HepG2 (cell line): ENCODE measurements at regions not wholly inside any gene's neighbourhood (a gene's known extent, or its start where the extent isn't known, plus 50 kb on each side); places are given as distances from the start of the nearest gene placed in this dataset.
"Not testable (repeated sequence)": the region's sequence is repeated elsewhere in the genome, so short reads cannot be mapped to it uniquely, and the experiment has no call there.

Experiments
- ATAC-seq: fragments of 200-7000 bp; cut with Tn5 transposase; 3 replicates; pipeline ENCODE4 v1.9.1; 2020; ENCODE audit warnings: mild to moderate bottlenecking, moderate library complexity
- BruUV-seq: library from RNA; stranded (reverse); fragments of 400-500 nt; replicated peaks from 2 replicates; lab custom pipeline; 2021; lab: Mats Ljungman, UMichigan
- CTCF ChIA-PET: fragments of 300-600 bp; formaldehyde crosslinking; extraction: SDS; loops from one replicate; lab custom pipeline; 2021; ENCODE audit warnings: low total read pairs, inconsistent platforms, low intra/inter-chr PET ratio; lab: Yijun Ruan, JAX
- POLR2A ChIA-PET: fragments of 350-600 bp; sonication (Branson Sonifier 250); formaldehyde crosslinking; loops from one replicate; lab custom pipeline; 2020; ENCODE audit warnings: antibody characterized with exemption, inconsistent platforms; lab: Yijun Ruan, JAX
- DNase-seq: peaks from one replicate; pipeline ENCODE4 v3.0.0-alpha.2; 2015; ENCODE audit warnings: low spot score
- FAIRE-seq: peaks from 3 replicates; lab custom pipeline; 2011; peaks lifted over from hg19 to GRCh38; lab: Jason Lieb, UNC
- H2AFZ ChIP-seq: one replicate; pipeline ENCODE4 v1.6.1; 2011; ENCODE audit warnings: low read length, inconsistent platforms
- H3K27ac ChIP-seq: fragments of 300-600 bp; 3 replicates; pipeline ENCODE4 v1.8.0; 2011; ENCODE audit warnings: mixed run types, mild to moderate bottlenecking, mixed read lengths, low read length, inconsistent platforms; ENCODE audit not compliant: insufficient read depth; ENCODE audit errors: extremely low read length
- H3K27me3 ChIP-seq, 2 experiments: fragments of 200-600 bp in 1 of 2; 2 replicates in 1 of 2; 3 replicates in 1 of 2; pipeline versions ENCODE4 v1.6.0 to v1.8.0; 2011; ENCODE audit warnings: low read length in 2 of 2, mild to moderate bottlenecking in 2 of 2, moderate library complexity in 2 of 2, inconsistent platforms in 1 of 2; ENCODE audit not compliant: insufficient read depth in 2 of 2, control insufficient read depth in 1 of 2
- H3K36me3 ChIP-seq, 2 experiments: fragments of 200-600 bp in 1 of 2; replicated peaks in 1 of 2; 2 replicates in 1 of 2; 3 replicates in 1 of 2; pipeline versions ENCODE4 v1.5.1 to v1.8.0; 2011; ENCODE audit warnings: low read length in 2 of 2, inconsistent platforms in 1 of 2; ENCODE audit not compliant: insufficient read depth in 2 of 2, control insufficient read depth in 1 of 2
- H3K4me1 ChIP-seq: 2 replicates; pipeline ENCODE4 v1.5.1; 2012; ENCODE audit warnings: low read length, inconsistent platforms; ENCODE audit not compliant: insufficient read depth
- H3K4me2 ChIP-seq: 2 replicates; pipeline ENCODE4 v1.6.0; 2011; ENCODE audit warnings: low read depth, low read length, inconsistent platforms
- H3K4me3 ChIP-seq, 3 experiments: fragments of 200-600 bp in 1 of 3; sonication (generic), shearing (Covaris generic) in 1 of 3; replicated peaks in 1 of 3; 2 replicates each; pipeline ENCODE4 v1.5.1; 2011 to 2016; ENCODE audit warnings: low read length in 3 of 3, inconsistent platforms in 2 of 3, low read depth in 2 of 3, mild to moderate bottlenecking in 2 of 3, control low read depth in 1 of 3, mixed read lengths in 1 of 3; ENCODE audit not compliant: insufficient read depth in 1 of 3
- H3K79me2 ChIP-seq: one replicate; pipeline ENCODE4 v1.6.1; 2011; ENCODE audit warnings: low read length, inconsistent platforms; ENCODE audit not compliant: insufficient read depth
- H3K9ac ChIP-seq: 2 replicates; pipeline ENCODE4 v1.6.0; 2011; ENCODE audit warnings: mild to moderate bottlenecking, low read depth, low read length, inconsistent platforms; ENCODE audit not compliant: insufficient read depth
- H3K9me3 ChIP-seq: 2 replicates; pipeline ENCODE4 v1.5.1; 2012; ENCODE audit warnings: mild to moderate bottlenecking, low read length
- H4K20me1 ChIP-seq: 2 replicates; pipeline ENCODE4 v1.6.0; 2011; ENCODE audit warnings: inconsistent platforms, mild to moderate bottlenecking, low read length, moderate library complexity; ENCODE audit not compliant: insufficient read depth
- WGBS: methylation state at CpG from one replicate; pipeline ENCODE4 v1.1.6; 2017; ENCODE audit warnings: low lambda C conversion rate; 5-methylcytosine and 5-hydroxymethylcytosine counted together
- in situ Hi-C: cut with HindIII; loops from 2 replicates; pipeline ENCODE4 v1.10.0; 2017; ENCODE audit warnings: low pct_unique_long_range_greater_than_20kb; ENCODE audit not compliant: extremely low pct_ligation_motif_present
- intact Hi-C: fragments of 100-400 bp; cut with micrococcal nuclease; formaldehyde crosslinking; loops from one replicate; pipeline ENCODE4 v1.10.0; 2022; ENCODE audit not compliant: unreplicated experiment

DNA sequence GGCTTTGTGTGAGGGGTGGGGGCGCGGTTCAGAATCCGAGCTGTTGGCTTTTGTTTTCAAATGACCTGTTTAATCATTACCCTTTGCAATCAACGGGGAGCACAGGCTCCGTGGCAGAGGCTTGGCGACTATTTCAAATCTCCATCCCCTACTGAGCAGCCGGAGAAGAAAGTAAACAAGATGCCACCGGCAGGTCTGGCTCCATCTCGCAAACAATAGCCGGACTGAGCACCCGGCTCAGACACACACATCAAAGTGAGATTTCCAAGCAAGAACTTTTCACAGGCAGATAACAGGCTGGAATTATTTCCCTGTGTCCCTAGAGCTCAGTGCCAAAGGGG, 143.4 kb downstream of the GTF2IRD2B start:
- H4K20me1 ChIP-seq, H2AFZ ChIP-seq, H3K79me2 ChIP-seq, CTCF ChIA-PET, H3K9ac ChIP-seq, H3K9me3 ChIP-seq, POLR2A ChIA-PET, DNase-seq, H3K27ac ChIP-seq, H3K4me2 ChIP-seq, H3K27me3 ChIP-seq, H3K4me1 ChIP-seq, H3K36me3 ChIP-seq, in situ Hi-C loops, FAIRE-seq, H3K4me3 ChIP-seq, intact Hi-C loops: not testable (repeated sequence)
- BruUV-seq: TSS peak; percentile 92
- WGBS: no CpG with 5 or more reads among the region's 11 CpGs
- ATAC-seq: peak; percentile 71

DNA sequence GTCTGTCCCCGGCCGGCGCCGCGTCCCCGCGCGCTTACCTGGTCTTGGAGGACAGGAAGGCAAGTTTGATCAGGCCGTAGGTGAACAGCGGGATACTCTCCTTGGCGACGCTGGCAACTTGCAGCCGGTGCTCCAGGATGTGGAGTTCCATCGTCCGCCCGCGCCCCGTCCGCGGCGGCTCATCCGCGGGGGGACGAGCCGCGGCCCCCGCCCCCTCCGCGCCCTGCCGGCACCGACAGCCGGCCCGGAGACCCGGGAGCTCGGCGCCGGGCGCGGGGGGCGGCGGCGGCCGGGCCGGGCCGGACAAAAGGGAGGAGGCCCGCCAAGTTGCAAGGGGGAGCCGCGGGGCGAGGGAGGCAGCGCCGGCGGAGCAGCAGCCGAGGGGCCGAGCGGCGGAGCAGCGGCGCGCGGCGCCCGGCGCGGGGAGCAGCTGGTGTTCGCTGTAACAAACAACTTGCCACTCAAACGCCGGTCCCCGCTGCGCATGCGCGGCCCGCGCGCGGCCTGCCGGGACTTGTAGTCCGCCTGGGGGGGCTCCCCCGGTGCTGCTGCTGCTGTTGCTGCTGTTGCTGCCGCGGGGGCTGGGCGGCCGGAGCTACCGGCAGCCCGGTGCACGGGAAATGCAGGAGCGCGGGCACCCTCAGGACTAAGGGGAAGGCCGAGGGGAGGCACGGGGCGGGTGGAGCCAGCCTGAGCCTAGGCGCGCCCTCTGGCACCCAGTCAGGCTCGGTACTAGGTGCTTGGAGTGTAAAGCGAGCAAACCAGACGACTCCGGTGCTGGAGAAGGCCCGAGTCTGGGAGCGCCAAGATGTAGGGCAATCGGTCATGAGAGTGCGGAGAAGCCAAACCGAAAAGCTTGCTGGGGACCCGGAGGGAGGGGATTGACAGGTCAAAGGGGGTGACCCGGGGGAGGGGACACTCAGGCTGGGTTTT, 145.1 kb downstream of the GTF2IRD2B start:
- H3K4me3 ChIP-seq, H3K9ac ChIP-seq, CTCF ChIA-PET, FAIRE-seq, H4K20me1 ChIP-seq, H3K27me3 ChIP-seq, H3K79me2 ChIP-seq, H3K36me3 ChIP-seq, H3K9me3 ChIP-seq, DNase-seq, in situ Hi-C loops, H2AFZ ChIP-seq, POLR2A ChIA-PET, H3K4me2 ChIP-seq, BruUV-seq, intact Hi-C loops, H3K27ac ChIP-seq, H3K4me1 ChIP-seq: not testable (repeated sequence)
- peak; percentile 14 for ATAC-seq
- 0% methylated on average over 4 of the region's 103 CpGs for WGBS

DNA sequence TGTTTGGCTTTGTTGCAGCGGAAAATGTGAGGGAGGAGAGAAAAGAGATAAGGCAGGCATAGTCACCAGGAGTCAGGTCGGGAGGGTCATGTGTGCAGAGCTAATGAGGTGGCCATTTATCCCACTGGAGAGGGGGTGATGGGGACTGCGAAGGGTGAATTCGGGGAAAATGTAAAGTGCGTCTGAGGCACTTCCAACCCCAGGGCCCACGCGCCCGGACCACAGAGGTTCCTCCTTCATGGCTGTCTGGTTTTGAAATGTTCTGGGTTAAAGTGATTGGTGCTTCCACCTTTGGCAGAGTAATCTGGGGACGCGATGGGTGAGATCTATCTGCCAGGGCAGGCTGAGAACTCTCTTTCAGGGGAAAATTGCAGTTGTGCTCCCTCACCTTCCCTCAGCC, 145.9 kb downstream of the GTF2IRD2B start:
- H3K36me3 ChIP-seq, H3K4me3 ChIP-seq, DNase-seq, H3K4me1 ChIP-seq, H3K4me2 ChIP-seq, BruUV-seq, H2AFZ ChIP-seq, POLR2A ChIA-PET, H4K20me1 ChIP-seq, H3K9ac ChIP-seq, CTCF ChIA-PET, FAIRE-seq, in situ Hi-C loops, H3K27ac ChIP-seq, H3K27me3 ChIP-seq, H3K79me2 ChIP-seq, H3K9me3 ChIP-seq, ATAC-seq, intact Hi-C loops: not testable (repeated sequence)
- no CpG with 5 or more reads among the region's 10 CpGs for WGBS

DNA sequence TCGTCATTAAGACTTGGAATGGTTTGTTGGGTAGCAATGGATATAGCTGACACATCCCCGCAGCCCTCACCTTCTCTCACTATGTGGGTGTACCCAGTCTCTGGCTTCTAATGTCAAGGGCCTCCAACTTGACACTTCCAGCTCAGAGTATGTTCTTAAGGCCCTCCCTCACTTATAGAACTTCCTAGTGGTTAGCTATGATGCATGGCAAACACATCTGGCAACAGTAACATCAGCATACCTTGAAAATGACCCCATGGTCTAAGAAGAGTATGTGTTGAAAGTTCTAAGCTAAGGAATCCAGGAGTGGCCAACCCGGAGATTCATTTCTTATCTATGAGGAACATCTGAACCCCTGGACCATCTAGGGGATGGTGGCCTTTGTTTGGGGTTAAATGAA, 151.2 kb downstream of the GTF2IRD2B start:
- H3K27me3 ChIP-seq, H3K4me1 ChIP-seq, BruUV-seq, DNase-seq, H2AFZ ChIP-seq, H3K9me3 ChIP-seq, POLR2A ChIA-PET, H3K79me2 ChIP-seq, H3K36me3 ChIP-seq, H4K20me1 ChIP-seq, intact Hi-C loops, H3K9ac ChIP-seq, H3K27ac ChIP-seq, in situ Hi-C loops, CTCF ChIA-PET, FAIRE-seq, H3K4me2 ChIP-seq, H3K4me3 ChIP-seq: not testable (repeated sequence)
- WGBS: no CpG with 5 or more reads among the region's 3 CpGs
- ATAC-seq: peak; percentile 34
